C4-2B (cell line): ENCODE measurements at regions not wholly inside any gene's neighbourhood (a gene's known extent, or its start where the extent isn't known, plus 50 kb on each side); places are given as distances from the start of the nearest gene placed in this dataset.
"Not testable (repeated sequence)": the region's sequence is repeated elsewhere in the genome, so short reads cannot be mapped to it uniquely, and the experiment has no call there.

ENCODE experiments used
- H3K27ac ChIP-seq: fragments of 450-650 bp; 2 replicates; pipeline ENCODE4 v1.5.1; 2017
- CTCF ChIP-seq: fragments of 450-650 bp; conservative IDR thresholded peaks from 2 replicates; pipeline ENCODE4 v1.5.1; 2017; ENCODE audit warnings: mild to moderate bottlenecking
- ZFX ChIP-seq: fragments of 450-650 bp; IDR thresholded peaks from 2 replicates; pipeline ENCODE4 v1.6.1; 2017

- TF ChIP-seq ZFX (no peak), CTCF (no peak)
These were observed 164.9 kb downstream of the NAA11 start for GRCh38 chr4:79160962-79161361.

GRCh38 chr4:79158705-79159104 lies 167.2 kb downstream of the NAA11 start:
- H3K27ac ChIP-seq: not testable (repeated sequence)

More at GRCh38 chr4:79160962-79161361, 164.9 kb downstream of the NAA11 start:
- H3K27ac ChIP-seq: no peak overlapping the region

- no peak overlapping the region for H3K27ac ChIP-seq
- TF ChIP-seq CTCF (no peak), ZFX (no peak)
These were observed 170.5 kb downstream of the NAA11 start for GRCh38 chr4:79155336-79155735.

- no peak overlapping the region for H3K27ac ChIP-seq
- TF ChIP-seq CTCF (no peak), ZFX (no peak)
These were observed 174.9 kb downstream of the NAA11 start for GRCh38 chr4:79150820-79151416.

GRCh38 chr4:79148369-79148768 lies 177.5 kb downstream of the NAA11 start:
- TF ChIP-seq ZFX (no peak), CTCF (no peak)
- no peak overlapping the region for H3K27ac ChIP-seq

GRCh38 chr4:79147251-79147650 lies 178.6 kb downstream of the NAA11 start:
- no peak overlapping the region for H3K27ac ChIP-seq
- no peak for TF ChIP-seq ZFX
- no peak for TF ChIP-seq CTCF

GRCh38 chr4:79141530-79141929 lies 184.3 kb downstream of the NAA11 start:
- TF ChIP-seq ZFX (no peak), CTCF (no peak)
- no peak overlapping the region for H3K27ac ChIP-seq

GRCh38 chr4:79134767-79135166 lies 191.1 kb downstream of the NAA11 start:
- H3K27ac ChIP-seq: no peak overlapping the region
- TF ChIP-seq CTCF (no peak), ZFX (no peak)
